Ovary (tissue), 7 donors: ENCODE measurements at regions not wholly inside any gene's neighbourhood (a gene's known extent, or its start where the extent isn't known, plus 50 kb on each side); places are given as distances from the start of the nearest gene placed in this dataset.

Experiments
- DNase-seq, 5 donors: peaks; one replicate each; pipeline ENCODE4 v3.0.0-alpha.2; 2019 to 2020
- H3K27ac ChIP-seq, 2 donors: fragments of 200-600 bp; one replicate each; pipeline versions ENCODE4 v1.5.1 to v1.8.0; 2019 to 2022
- H3K27me3 ChIP-seq: fragments of 200-600 bp; one replicate; pipeline ENCODE4 v1.8.0; 2022
- H3K36me3 ChIP-seq: fragments of 200-600 bp; sonication (generic); one replicate; pipeline ENCODE4 v1.5.1; 2019
- H3K4me1 ChIP-seq: one replicate; pipeline ENCODE4 v1.8.1; 2013; ENCODE audit warnings: mild to moderate bottlenecking, moderate library complexity; ENCODE audit not compliant: insufficient read depth
- H3K4me3 ChIP-seq: fragments of 200-600 bp; sonication (generic); one replicate; pipeline ENCODE4 v1.5.1; 2017
- H3K9me3 ChIP-seq, 2 donors: fragments of 200-600 bp in 1 of 2; sonication (generic) in 1 of 2; one replicate each; pipeline versions ENCODE4 v1.5.1 to v1.8.1; 2013 to 2019; ENCODE audit warnings: mild to moderate bottlenecking in 1 of 2, moderate library complexity in 1 of 2
- CTCF ChIP-seq, 3 donors: fragments of 450-650 bp in 2 of 3; fragments of 200-600 bp in 1 of 3; IDR thresholded peaks; one replicate each; pipeline versions ENCODE4 v1.5.1 to v1.8.0; 2016 to 2022; ENCODE audit warnings: antibody characterized with exemption in 3 of 3, mild to moderate bottlenecking in 1 of 3
- EP300 ChIP-seq: sonication (generic); formaldehyde crosslinking; IDR thresholded peaks from one replicate; pipeline ENCODE4 v1.6.1; 2017; ENCODE audit warnings: antibody characterized with exemption
- POLR2A ChIP-seq: fragments of 450-650 bp; IDR thresholded peaks from one replicate; pipeline ENCODE4 v1.6.1; 2017; ENCODE audit warnings: antibody characterized with exemption, mild to moderate bottlenecking, moderate library complexity
- WGBS, 3 donors: extraction: QIAGEN DNeasy Blood & Tissue Kit in 1 of 3; methylation state at CpG; one replicate each; pipeline versions ENCODE4 v1.1.5 to v1.1.7; 2013 to 2017; 5-methylcytosine and 5-hydroxymethylcytosine counted together
- intact Hi-C, 4 donors: fragments of 100-400 bp; cut with DNase I; formaldehyde crosslinking; loops; one replicate each; pipeline versions ENCODE4 v1.11.0 to v1.15.1; 2022 to 2023
- donor health status: DM: no; HTN: no; CAD: no; lungs with moderate emphysema.
- donor health status: DM: no; HTN: no; CAD: no.
- donor health status: Bipolar disorder and iron deficiency.
- donor health status: DM: no; HTN: no; CAD: no.
- donor health status: DM: yes; HTN: yes; CAD: no.

- no peak overlapping the region for H3K27ac ChIP-seq
- DNase-seq = no peak
- no peak overlapping the region for H3K4me3 ChIP-seq
- no peak for TF ChIP-seq POLR2A
- TF ChIP-seq CTCF (IDR thresholded peaks at IDR 0.05) = no peak
- TF ChIP-seq EP300 = no peak
- intact Hi-C loops = no loop called here
- no peaks in the 10 kb centered on the region for H3K4me1 ChIP-seq
- H3K27me3 ChIP-seq = no peaks in the 10 kb centered on the region
- 97 to 100% (median 100%) methylated on average over 1 of the region's 1 CpG for WGBS, 3 donors
- H3K36me3 ChIP-seq = no peaks in the 10 kb centered on the region
- no peaks in the 10 kb centered on the region for H3K9me3 ChIP-seq
Measured at GRCh38 chr2:150895968-150896367, 365.7 kb downstream of the RBM43 start.

GRCh38 chr2:150889141-150889540 is 372.5 kb downstream of the RBM43 start:
- intact Hi-C loops = no loop called here
- H3K27me3 ChIP-seq = no peaks in the 10 kb centered on the region
- no peak for TF ChIP-seq EP300
- TF ChIP-seq CTCF (IDR thresholded peaks at IDR 0.05) = no peak
- no peak for TF ChIP-seq POLR2A
- no peaks in the 10 kb centered on the region for H3K9me3 ChIP-seq
- no peaks in the 10 kb centered on the region for H3K4me1 ChIP-seq
- DNase-seq = no peak
- H3K4me3 ChIP-seq = no peak overlapping the region
- H3K36me3 ChIP-seq = no peaks in the 10 kb centered on the region
- WGBS, 3 donors = 94 to 95% (median 94%) methylated on average over 2 of the region's 2 CpGs
- H3K27ac ChIP-seq = no peak overlapping the region

GRCh38 chr2:150888337-150888736 is 373.3 kb downstream of the RBM43 start:
- Histone ChIP-seq H3K27ac (no peak overlapping the region), H3K4me1 (no peaks in the 10 kb centered on the region), H3K27me3 (no peaks in the 10 kb centered on the region), H3K9me3 (no peaks in the 10 kb centered on the region), H3K4me3 (no peak overlapping the region), H3K36me3 (no peaks in the 10 kb centered on the region)
- DNase-seq = no peak
- intact Hi-C loops = no loop called here
- TF ChIP-seq CTCF (IDR thresholded peaks at IDR 0.05) = no peak
- no peak for TF ChIP-seq EP300
- no peak for TF ChIP-seq POLR2A

- Histone ChIP-seq H3K4me3 (no peak overlapping the region), H3K27ac (no peak overlapping the region), H3K4me1 (no peaks in the 10 kb centered on the region), H3K27me3 (no peaks in the 10 kb centered on the region), H3K9me3 (no peaks in the 10 kb centered on the region), H3K36me3 (no peaks in the 10 kb centered on the region)
- DNase-seq = no peak
- intact Hi-C loops = no loop called here
- no peak for TF ChIP-seq EP300
- TF ChIP-seq POLR2A = no peak
- TF ChIP-seq CTCF (IDR thresholded peaks at IDR 0.05) = no peak
- 36 to 57% (median 51%) methylated on average over 3 of the region's 3 CpGs for WGBS, 3 donors
Measured at GRCh38 chr2:150887926-150888325, 373.7 kb downstream of the RBM43 start.
